ENCODE measurements at regions not wholly inside any gene's neighbourhood (a gene's known extent, or its start where the extent isn't known, plus 50 kb on each side); places are given as distances from the start of the nearest gene placed in this dataset.
"Not testable (repeated sequence)": the region's sequence is repeated elsewhere in the genome, so short reads cannot be mapped to it uniquely, and the experiment has no call there.

- H3K36me3 ChIP-seq (ENCODE audit: control insufficient read depth, insufficient read depth, low read length); H3K27ac ChIP-seq (ENCODE audit: insufficient read depth, low read length); BruUV-seq (replicated peaks); H2AK9ac ChIP-seq (replicated peaks; ENCODE audit: low read depth, low read length, poor library complexity); H4K91ac ChIP-seq (ENCODE audit: insufficient read depth, low read depth, low read length); H2BK20ac ChIP-seq (ENCODE audit: low read depth, low read length); H2AFZ ChIP-seq (replicated peaks; ENCODE audit: low read length, poor library complexity); H4K20me1 ChIP-seq (ENCODE audit: insufficient read depth, low read length); H3K4me1 ChIP-seq (ENCODE audit: control insufficient read depth, insufficient read depth, low read length); H3K9me1 ChIP-seq (ENCODE audit: insufficient read depth, low read length); H3K79me1 ChIP-seq (ENCODE audit: low read depth in 1 of 2, low read length in 2 of 2); H3K14ac ChIP-seq (replicated peaks; ENCODE audit: low read depth, low read length); H3K9me3 ChIP-seq (ENCODE audit: control insufficient read depth, insufficient read depth, low read length); H2AK5ac ChIP-seq (ENCODE audit: low read depth, low read length); H3K4me2 ChIP-seq (ENCODE audit: low read depth, low read length); H2BK15ac ChIP-seq (ENCODE audit: low read depth, low read length); H2BK120ac ChIP-seq (ENCODE audit: low read depth, low read length); H4K5ac ChIP-seq (ENCODE audit: low read depth, low read length); H3K9ac ChIP-seq (ENCODE audit: low read depth, low read length); H3K56ac ChIP-seq (ENCODE audit: extremely low read depth, insufficient read depth, low read length); dilution Hi-C loops (cut with HindIII; ENCODE audit: low sequenced_read_pairs, unreplicated experiment); H3K23ac ChIP-seq (ENCODE audit: low read depth, low read length); in situ Hi-C loops (cut with MboI; ENCODE audit: low sequenced_read_pairs); H3K27me3 ChIP-seq (ENCODE audit: control insufficient read depth, insufficient read depth, low read length); H2BK5ac ChIP-seq (ENCODE audit: low read depth, low read length, poor library complexity, severe bottlenecking); H3K4ac ChIP-seq (ENCODE audit: low read depth, low read length); H3K4me3 ChIP-seq (ENCODE audit: insufficient read depth, low read depth, low read length); intact Hi-C loops (cut with micrococcal nuclease); POLR2A ChIA-PET (ENCODE audit: unreplicated experiment); DNase-seq; CTCF ChIA-PET; ATAC-seq (ENCODE audit: low read depth); H3K18ac ChIP-seq (ENCODE audit: low read depth, low read length); H4K8ac ChIP-seq (ENCODE audit: low read depth in 2 of 2, low read length in 2 of 2): not testable (repeated sequence)
- 54% methylated on average over 4 of the region's 7 CpGs; no CpG with 5 or more reads in 1 of the 2 experiments for WGBS, 2 experiments (ENCODE audit: extremely low coverage in 2 of 2, insufficient read length in 1 of 2)
Measured at GRCh38 chr7:10649120-10649519, 324.6 kb upstream of the PHF14 start.

Measured in IMR-90 (cell line).